Fibroblast of lung (primary cell): ENCODE measurements at regions not wholly inside any gene's neighbourhood (a gene's known extent, or its start where the extent isn't known, plus 50 kb on each side); places are given as distances from the start of the nearest gene placed in this dataset.

Experiments used
- DNase-seq, 2 donors: peaks; one replicate each; pipeline versions ENCODE4 v3.0.0 to v3.0.0-alpha.2; 2010; ENCODE audit warnings: low read depth in 2 of 2
- H2AFZ ChIP-seq: 2 replicates; pipeline ENCODE4 v1.5.1; 2012; ENCODE audit warnings: low read length, control low read depth, inconsistent platforms
- H3K27ac ChIP-seq: 2 replicates; pipeline ENCODE4 v1.5.1; 2011; ENCODE audit warnings: low read length, control low read depth; ENCODE audit not compliant: insufficient read depth
- H3K27me3 ChIP-seq: 2 replicates; pipeline ENCODE4 v1.5.1; 2011; ENCODE audit warnings: mild to moderate bottlenecking, low read length; ENCODE audit not compliant: control insufficient read depth, insufficient read depth
- H3K36me3 ChIP-seq: 2 replicates; pipeline ENCODE4 v1.5.1; 2011; ENCODE audit warnings: low read length; ENCODE audit not compliant: control insufficient read depth, insufficient read depth
- H3K4me1 ChIP-seq: 2 replicates; pipeline ENCODE4 v1.5.1; 2011; ENCODE audit warnings: low read length; ENCODE audit not compliant: control insufficient read depth, insufficient read depth; ENCODE audit errors: extremely low read depth
- H3K4me2 ChIP-seq: 2 replicates; pipeline ENCODE4 v1.5.1; 2011; ENCODE audit warnings: low read length, control low read depth; ENCODE audit not compliant: insufficient read depth; ENCODE audit errors: extremely low read depth
- H3K4me3 ChIP-seq, 4 experiments: fragments of 200-600 bp in 1 of 4; sonication (generic) in 1 of 4; replicated peaks in 1 of 4; 2 replicates each; pipeline ENCODE4 v1.5.1; 2011 to 2016; ENCODE audit warnings: low read length in 4 of 4, low read depth in 3 of 4, mild to moderate bottlenecking in 3 of 4, control low read depth in 2 of 4, inconsistent platforms in 1 of 4, mixed read lengths in 1 of 4; ENCODE audit not compliant: insufficient read depth in 1 of 4; ENCODE audit errors: control extremely low read depth in 1 of 4
- H3K79me2 ChIP-seq: 2 replicates; pipeline ENCODE4 v1.5.1; 2012; ENCODE audit warnings: mild to moderate bottlenecking, low read length, inconsistent platforms; ENCODE audit not compliant: control insufficient read depth, insufficient read depth
- H3K9ac ChIP-seq: 2 replicates; pipeline ENCODE4 v1.5.1; 2011; ENCODE audit warnings: mild to moderate bottlenecking, low read length, control low read depth; ENCODE audit not compliant: insufficient read depth
- H3K9me3 ChIP-seq: 2 replicates; pipeline ENCODE4 v1.5.1; 2012; ENCODE audit warnings: low read depth, low read length; ENCODE audit not compliant: control insufficient read depth, insufficient read depth
- H4K20me1 ChIP-seq: 2 replicates; pipeline ENCODE4 v1.5.1; 2011; ENCODE audit warnings: low read length; ENCODE audit not compliant: control insufficient read depth, insufficient read depth; ENCODE audit errors: extremely low read depth
- EZH2 ChIP-seq: IDR thresholded peaks from 2 replicates; pipeline ENCODE4 v1.5.1; 2012; ENCODE audit warnings: low read length, control low read depth, mild to moderate bottlenecking; ENCODE audit errors: missing control alignments
- TF ChIP-seq, protein P1 (sequence below), 2 donors: IDR thresholded peaks in 1 of 2; conservative IDR thresholded peaks in 1 of 2; 1 replicate in 1 of 2; 2 replicates in 1 of 2; pipeline ENCODE4 v1.5.1; 2011 to 2012; ENCODE audit warnings: low read length in 2 of 2, control low read depth in 1 of 2, inconsistent platforms in 1 of 2, low read depth in 1 of 2, mild to moderate bottlenecking in 1 of 2

DNA sequence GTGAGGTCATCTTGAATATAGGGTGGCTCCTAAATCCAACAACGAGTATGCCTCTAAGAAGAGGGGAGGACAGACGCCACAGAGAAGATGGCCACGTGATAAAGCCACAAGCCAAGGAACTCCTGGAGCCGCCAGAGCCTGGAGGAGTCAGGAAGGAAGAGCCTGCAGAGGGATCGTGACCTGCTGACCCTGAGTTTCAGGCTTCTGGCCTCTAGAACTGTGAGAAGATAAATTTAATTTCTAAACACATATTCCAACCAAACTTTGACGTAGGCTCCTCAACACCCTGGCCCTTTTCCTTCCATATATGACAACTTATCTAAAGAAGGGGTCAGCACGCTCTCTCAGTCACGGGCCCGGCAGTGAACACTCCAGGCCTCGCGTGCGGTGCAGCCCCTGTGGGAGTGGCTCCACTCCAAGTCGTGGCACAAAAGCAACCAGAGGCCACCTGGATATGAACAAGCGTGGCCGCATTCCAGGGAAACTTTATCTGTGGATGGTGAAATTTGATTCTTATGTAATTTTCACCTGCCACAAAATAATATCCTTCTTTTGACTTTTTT is 138.6 kb upstream of the AJAP1 start:
- H3K36me3 ChIP-seq: no peaks in the 10 kb centered on the region
- no peaks in the 10 kb centered on the region for H3K9me3 ChIP-seq
- no peaks in the 10 kb centered on the region for H3K4me1 ChIP-seq
- H3K27ac ChIP-seq: no peak overlapping the region
- no peak overlapping the region for H3K4me3 ChIP-seq
- no peak for DNase-seq
- H4K20me1 ChIP-seq: no peaks in the 10 kb centered on the region
- no peak overlapping the region for H3K9ac ChIP-seq
- H2AFZ ChIP-seq: no peak overlapping the region
- no peaks in the 10 kb centered on the region for H3K27me3 ChIP-seq
- TF ChIP-seq, protein P1, sequence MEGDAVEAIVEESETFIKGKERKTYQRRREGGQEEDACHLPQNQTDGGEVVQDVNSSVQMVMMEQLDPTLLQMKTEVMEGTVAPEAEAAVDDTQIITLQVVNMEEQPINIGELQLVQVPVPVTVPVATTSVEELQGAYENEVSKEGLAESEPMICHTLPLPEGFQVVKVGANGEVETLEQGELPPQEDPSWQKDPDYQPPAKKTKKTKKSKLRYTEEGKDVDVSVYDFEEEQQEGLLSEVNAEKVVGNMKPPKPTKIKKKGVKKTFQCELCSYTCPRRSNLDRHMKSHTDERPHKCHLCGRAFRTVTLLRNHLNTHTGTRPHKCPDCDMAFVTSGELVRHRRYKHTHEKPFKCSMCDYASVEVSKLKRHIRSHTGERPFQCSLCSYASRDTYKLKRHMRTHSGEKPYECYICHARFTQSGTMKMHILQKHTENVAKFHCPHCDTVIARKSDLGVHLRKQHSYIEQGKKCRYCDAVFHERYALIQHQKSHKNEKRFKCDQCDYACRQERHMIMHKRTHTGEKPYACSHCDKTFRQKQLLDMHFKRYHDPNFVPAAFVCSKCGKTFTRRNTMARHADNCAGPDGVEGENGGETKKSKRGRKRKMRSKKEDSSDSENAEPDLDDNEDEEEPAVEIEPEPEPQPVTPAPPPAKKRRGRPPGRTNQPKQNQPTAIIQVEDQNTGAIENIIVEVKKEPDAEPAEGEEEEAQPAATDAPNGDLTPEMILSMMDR (conservative IDR thresholded peaks at IDR 0.05 in 1 of 2, IDR thresholded peaks at IDR 0.05 in 1 of 2; ENCODE audit: low read depth in 1 of 2, low read length in 2 of 2): no peak
- no peak for TF ChIP-seq EZH2
- H3K4me2 ChIP-seq: no peak overlapping the region
- H3K79me2 ChIP-seq: no peaks in the 10 kb centered on the region

DNA sequence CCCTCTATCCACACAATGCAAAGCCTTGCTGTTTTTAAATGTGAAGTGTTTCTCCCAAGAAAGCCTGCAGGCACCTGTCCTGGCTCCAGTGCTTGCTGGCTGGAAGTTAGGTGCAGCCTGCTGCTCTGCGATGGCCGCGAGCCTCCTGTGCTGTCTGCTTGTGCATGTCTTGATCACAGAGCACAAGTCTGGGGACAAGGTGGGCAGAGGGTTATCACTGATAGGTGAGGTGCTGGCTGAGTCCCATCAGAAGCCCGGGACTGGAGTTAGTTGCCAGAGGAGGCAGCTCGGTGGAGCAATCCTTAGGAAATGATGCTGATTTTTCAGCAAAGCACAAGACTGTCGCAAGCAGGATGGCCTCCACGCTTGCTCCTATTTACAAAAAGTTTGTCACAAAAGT is 137.8 kb upstream of the AJAP1 start:
- no peak for DNase-seq
- H3K9me3 ChIP-seq: no peaks in the 10 kb centered on the region

DNA sequence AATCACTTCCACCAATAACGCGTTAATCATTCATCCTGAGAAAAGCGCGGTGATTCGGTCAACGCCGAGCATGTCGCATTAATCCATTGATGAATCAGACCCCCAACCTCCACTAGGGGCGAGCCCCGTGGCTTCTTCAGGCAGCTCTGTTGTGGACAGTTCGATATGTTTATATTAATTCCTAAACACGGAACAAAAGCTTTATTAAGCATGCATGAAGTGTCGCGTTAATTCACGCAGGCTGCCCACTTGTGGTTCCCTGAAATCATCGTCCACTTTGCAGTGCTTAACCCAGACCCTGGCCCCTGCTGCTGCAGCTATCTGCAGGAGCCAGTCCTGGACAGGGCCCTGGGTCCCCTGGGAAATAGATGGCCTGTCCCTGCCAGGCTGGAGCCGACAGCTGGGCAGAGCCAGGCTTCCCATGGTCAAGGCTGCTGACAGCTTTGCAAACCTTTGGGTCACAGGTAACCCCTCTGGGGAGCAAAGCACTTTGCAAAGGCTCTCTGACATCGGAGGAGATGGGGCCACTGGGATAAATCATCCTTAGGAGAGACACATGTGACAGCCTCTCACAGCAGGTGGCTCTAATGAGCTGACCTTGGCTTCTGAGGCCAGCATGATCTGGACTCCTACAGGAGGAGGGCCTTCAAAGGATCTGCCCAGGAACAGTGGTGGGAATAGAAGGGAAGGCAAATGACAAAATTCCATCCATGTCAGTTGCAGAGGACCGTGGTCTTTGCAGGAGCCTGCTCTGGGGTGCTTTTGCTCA is 137.0 kb upstream of the AJAP1 start:
- DNase-seq: no peak
- no peaks in the 10 kb centered on the region for H3K9me3 ChIP-seq
- H3K27me3 ChIP-seq: no peaks in the 10 kb centered on the region
- no peak overlapping the region for H3K9ac ChIP-seq
- H3K27ac ChIP-seq: no peak overlapping the region
- H4K20me1 ChIP-seq: no peaks in the 10 kb centered on the region
- no peak overlapping the region for H3K4me2 ChIP-seq
- H2AFZ ChIP-seq: no peak overlapping the region
- H3K79me2 ChIP-seq: no peaks in the 10 kb centered on the region
- H3K36me3 ChIP-seq: no peaks in the 10 kb centered on the region
- TF ChIP-seq, protein P1 (conservative IDR thresholded peaks at IDR 0.05 in 1 of 2, IDR thresholded peaks at IDR 0.05 in 1 of 2; ENCODE audit: low read depth in 1 of 2, low read length in 2 of 2): no peak
- TF ChIP-seq EZH2: no peak
- no peaks in the 10 kb centered on the region for H3K4me1 ChIP-seq
- H3K4me3 ChIP-seq: no peak overlapping the region

More for the DNA sequence above, 137.8 kb upstream of the AJAP1 start:
- Histone ChIP-seq H4K20me1 (no peaks in the 10 kb centered on the region), H3K79me2 (no peaks in the 10 kb centered on the region), H3K9ac (no peak overlapping the region), H2AFZ (no peak overlapping the region), H3K27me3 (no peaks in the 10 kb centered on the region), H3K4me1 (no peaks in the 10 kb centered on the region), H3K4me3 (no peak overlapping the region), H3K27ac (no peak overlapping the region), H3K4me2 (no peak overlapping the region), H3K36me3 (no peaks in the 10 kb centered on the region)
- TF ChIP-seq, protein P1 (conservative IDR thresholded peaks at IDR 0.05 in 1 of 2, IDR thresholded peaks at IDR 0.05 in 1 of 2; ENCODE audit: low read depth in 1 of 2, low read length in 2 of 2): no peak
- no peak for TF ChIP-seq EZH2
